GM12874 (cell line): ENCODE measurements at regions not wholly inside any gene's neighbourhood (a gene's known extent, or its start where the extent isn't known, plus 50 kb on each side); places are given as distances from the start of the nearest gene placed in this dataset.

Experiments used
- TF ChIP-seq, protein P1 (sequence below): IDR thresholded peaks from 2 replicates; pipeline ENCODE4 v1.5.1; 2011; ENCODE audit warnings: low read depth, mild to moderate bottlenecking, control low read depth, low read length, moderate library complexity; ENCODE audit not compliant: insufficient read depth

DNA sequence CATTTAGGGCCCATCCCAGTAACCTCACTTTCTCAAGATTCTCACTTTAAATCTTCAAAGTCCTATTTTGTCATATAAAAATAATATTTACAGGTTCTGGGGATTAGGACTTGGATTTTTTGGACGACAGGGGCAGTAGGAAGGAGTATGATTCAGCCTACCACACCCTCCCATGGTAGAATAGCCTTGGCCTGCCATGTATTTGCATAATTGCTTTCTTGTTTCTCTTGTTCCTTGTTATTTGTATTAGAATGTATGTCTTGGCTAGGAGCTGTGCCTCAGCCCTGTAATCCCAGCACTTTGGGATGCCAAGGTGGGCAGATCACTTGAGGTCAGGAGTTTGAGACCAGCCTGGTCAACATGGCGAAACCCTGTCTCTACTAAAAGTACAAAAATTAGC is 92.5 kb downstream of the ELAPOR2 start:
- TF ChIP-seq, protein P1, sequence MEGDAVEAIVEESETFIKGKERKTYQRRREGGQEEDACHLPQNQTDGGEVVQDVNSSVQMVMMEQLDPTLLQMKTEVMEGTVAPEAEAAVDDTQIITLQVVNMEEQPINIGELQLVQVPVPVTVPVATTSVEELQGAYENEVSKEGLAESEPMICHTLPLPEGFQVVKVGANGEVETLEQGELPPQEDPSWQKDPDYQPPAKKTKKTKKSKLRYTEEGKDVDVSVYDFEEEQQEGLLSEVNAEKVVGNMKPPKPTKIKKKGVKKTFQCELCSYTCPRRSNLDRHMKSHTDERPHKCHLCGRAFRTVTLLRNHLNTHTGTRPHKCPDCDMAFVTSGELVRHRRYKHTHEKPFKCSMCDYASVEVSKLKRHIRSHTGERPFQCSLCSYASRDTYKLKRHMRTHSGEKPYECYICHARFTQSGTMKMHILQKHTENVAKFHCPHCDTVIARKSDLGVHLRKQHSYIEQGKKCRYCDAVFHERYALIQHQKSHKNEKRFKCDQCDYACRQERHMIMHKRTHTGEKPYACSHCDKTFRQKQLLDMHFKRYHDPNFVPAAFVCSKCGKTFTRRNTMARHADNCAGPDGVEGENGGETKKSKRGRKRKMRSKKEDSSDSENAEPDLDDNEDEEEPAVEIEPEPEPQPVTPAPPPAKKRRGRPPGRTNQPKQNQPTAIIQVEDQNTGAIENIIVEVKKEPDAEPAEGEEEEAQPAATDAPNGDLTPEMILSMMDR, result no peak

DNA sequence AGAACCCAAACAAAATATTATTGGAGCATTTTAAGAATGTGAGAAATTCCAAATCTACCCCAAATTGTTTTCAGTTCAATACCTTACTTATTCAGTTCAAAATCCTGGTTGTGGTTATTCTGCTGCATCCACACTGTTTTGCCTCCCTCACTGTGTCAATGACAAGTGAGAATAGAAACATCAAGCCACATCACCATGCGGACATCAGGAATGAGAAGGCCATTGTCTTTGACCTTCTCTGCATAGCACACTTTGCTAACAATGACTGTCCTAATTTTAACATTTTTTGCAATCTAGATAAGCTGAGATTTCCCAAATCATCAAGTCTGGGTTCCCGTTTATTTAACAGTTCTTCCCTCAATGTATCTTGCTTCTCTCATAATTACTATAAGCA is 93.7 kb downstream of the ELAPOR2 start:
- TF ChIP-seq, protein P1, result no peak

DNA sequence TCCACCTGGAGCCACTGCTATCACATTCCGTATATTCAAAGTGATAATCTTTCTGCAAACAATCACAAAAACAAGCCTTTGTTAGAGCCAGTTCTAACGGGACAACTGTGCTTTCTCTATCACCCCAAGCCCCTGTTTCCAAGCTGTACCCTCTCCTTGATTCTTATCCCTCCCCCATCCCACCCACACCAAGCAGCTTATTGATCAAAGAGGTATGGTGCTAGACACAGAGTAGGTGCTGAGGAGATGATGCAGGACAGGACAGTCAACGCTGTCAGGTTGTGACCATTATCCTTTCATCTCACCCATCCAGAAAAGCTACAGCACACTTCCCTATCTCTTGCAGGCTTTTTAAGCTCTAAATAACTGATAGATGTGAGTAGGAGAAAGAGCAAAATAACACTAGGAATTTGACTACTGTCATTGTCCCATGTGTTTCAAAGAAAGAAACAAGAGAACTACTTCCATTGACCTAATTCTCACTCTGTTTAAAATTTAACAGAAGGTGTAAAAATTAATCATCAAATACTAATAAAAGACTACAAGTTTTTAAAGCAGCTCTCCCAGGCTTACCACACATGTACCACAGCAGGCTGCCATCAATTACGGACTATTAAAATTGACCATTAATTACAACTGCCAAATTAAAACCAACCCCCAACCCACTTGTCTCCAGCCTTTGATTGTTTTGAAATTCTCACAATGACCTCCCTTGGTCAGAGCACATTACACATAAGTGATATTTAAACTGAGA is 94.3 kb downstream of the ELAPOR2 start:
- TF ChIP-seq, protein P1, result no peak

DNA sequence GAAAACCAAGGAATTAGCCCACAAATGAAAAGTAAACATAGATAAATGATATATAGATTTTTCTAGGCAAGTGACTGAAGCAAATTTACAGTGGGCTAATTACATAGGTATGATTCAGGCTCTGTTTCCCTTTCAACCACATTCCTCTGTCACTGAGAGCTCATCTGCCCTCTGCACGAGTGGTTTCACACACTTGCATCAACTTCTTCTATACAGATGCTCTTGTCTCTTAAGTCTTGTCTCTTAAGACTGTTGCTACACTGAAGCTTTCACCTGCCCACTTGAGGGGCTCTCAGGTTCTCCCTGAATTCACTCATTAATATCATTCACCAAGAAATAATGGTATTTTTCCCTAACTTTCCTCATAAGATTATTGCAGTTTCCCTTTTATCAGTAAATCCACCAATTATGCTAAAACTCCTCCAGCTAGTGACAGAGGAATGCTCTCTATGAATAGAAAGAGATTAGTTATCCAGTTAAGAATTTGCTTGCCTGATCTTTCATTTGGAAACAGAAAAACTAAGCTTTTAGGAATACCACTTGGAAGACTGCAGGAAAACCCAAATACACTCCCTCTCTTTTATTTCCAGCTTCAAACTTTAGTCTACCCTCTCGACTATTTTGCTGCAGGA is 95.7 kb downstream of the ELAPOR2 start:
- TF ChIP-seq, protein P1, result no peak

DNA sequence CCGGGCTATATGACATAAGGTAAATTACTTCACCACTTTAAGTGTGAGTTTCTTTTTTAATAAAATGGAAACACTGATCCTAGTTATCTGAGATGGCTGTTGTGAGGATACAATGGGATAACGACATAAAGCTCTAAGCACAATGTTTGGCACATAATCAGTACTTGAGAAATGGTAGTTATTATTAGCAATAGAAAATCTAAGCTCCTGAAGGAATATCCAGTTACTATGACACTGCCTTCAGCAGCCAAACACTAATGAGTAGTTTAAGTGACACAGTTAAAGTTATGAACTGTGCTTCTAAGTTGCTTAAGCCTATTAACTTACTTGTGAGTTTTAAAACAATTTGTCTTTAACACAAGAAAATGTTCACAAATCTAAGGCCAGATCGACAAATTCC is 96.8 kb downstream of the ELAPOR2 start:
- TF ChIP-seq, protein P1, result no peak

DNA sequence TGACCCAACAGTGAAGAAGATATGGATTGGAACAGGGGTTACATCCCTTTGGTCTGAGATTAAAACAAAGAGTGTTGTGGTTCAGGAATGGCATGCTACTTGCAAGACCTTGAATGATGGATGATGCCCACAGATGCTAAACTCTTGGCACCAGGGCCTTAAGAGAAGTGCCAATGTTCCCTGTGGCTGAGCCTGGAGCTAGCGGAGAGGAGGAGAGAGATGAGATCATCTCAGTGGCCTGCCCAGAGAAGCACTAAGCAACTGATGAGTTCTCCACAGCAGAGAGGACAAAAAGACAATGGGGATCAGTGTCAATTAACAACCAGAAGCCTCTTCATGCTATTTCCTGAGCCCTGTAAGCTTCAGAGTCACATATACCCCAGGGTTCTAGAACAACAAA is 97.8 kb downstream of the ELAPOR2 start:
- TF ChIP-seq, protein P1, result no peak

DNA sequence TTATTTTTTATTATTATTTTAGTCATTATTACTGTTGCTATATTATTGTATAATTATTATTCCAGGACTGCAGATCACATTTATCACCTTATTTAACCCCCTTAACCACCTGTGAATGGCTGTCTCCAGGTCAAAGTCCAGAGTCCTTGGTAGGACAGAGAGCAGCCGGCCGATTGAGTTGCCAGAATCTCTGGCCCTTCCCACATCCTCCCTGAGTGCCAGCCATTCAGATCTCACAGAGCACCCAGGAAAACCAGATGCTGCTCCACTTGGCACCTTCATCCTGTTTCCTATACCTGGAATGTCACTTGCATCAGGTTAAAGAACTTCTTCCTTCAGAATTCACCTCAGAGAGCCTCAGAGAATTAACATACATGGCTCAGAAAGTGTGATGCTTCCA is 101.1 kb downstream of the ELAPOR2 start:
- TF ChIP-seq, protein P1, result no peak
